Pulmonary artery endothelial cell (primary cell): ENCODE measurements at regions not wholly inside any gene's neighbourhood (a gene's known extent, or its start where the extent isn't known, plus 50 kb on each side); places are given as distances from the start of the nearest gene placed in this dataset.
"Not testable (repeated sequence)": the region's sequence is repeated elsewhere in the genome, so short reads cannot be mapped to it uniquely, and the experiment has no call there.

Experiments
- DNase-seq: peaks from one replicate; pipeline ENCODE4 v3.0.0-alpha.2; 2011; ENCODE audit warnings: low read depth, low spot score

- not testable (repeated sequence) for DNase-seq
Measured at GRCh38 chr14:43326501-43327407, 1180.3 kb downstream of the FSCB start.

- no peak for DNase-seq
Measured at GRCh38 chr14:43316427-43316826, 1190.7 kb downstream of the FSCB start.

- DNase-seq = no peak
Measured at GRCh38 chr14:43313719-43314118, 1193.4 kb downstream of the FSCB start.

- no peak for DNase-seq
Measured at GRCh38 chr14:43308421-43309110, 1198.5 kb downstream of the FSCB start.

GRCh38 chr14:43307836-43308235, 1199.2 kb downstream of the FSCB start:
- DNase-seq = no peak

- DNase-seq = no peak
Measured at GRCh38 chr14:43306053-43306452, 1201.0 kb downstream of the FSCB start.

- no peak for DNase-seq
Measured at GRCh38 chr14:43297794-43298193, 1209.3 kb downstream of the FSCB start.

- not testable (repeated sequence) for DNase-seq
Measured at GRCh38 chr14:43296061-43296460, 1211.0 kb downstream of the FSCB start.

GRCh38 chr14:43285575-43285974, 1221.5 kb downstream of the FSCB start:
- no peak for DNase-seq

GRCh38 chr14:43260056-43260455, 1247.0 kb downstream of the FSCB start:
- DNase-seq = no peak

- DNase-seq = no peak
Measured at GRCh38 chr14:43258396-43258795, 1248.7 kb downstream of the FSCB start.

GRCh38 chr14:43256996-43257395, 1250.1 kb downstream of the FSCB start:
- DNase-seq = not testable (repeated sequence)

GRCh38 chr14:43252866-43253265, 1254.2 kb downstream of the FSCB start:
- no peak for DNase-seq

GRCh38 chr14:43249591-43249990, 1257.5 kb downstream of the FSCB start:
- no peak for DNase-seq

- no peak for DNase-seq
Measured at GRCh38 chr14:43249116-43249515, 1258.0 kb downstream of the FSCB start.

GRCh38 chr14:43247877-43248276, 1259.2 kb downstream of the FSCB start:
- no peak for DNase-seq

GRCh38 chr14:43244142-43244625, 1262.9 kb downstream of the FSCB start:
- no peak for DNase-seq

GRCh38 chr14:43243168-43243567, 1263.9 kb downstream of the FSCB start:
- DNase-seq = no peak

- DNase-seq = no peak
Measured at GRCh38 chr14:43232261-43232660, 1274.8 kb downstream of the FSCB start.

GRCh38 chr14:43215524-43215923, 1291.6 kb downstream of the FSCB start:
- no peak for DNase-seq

- no peak for DNase-seq
Measured at GRCh38 chr14:43207189-43207588, 1299.9 kb downstream of the FSCB start.

- DNase-seq = no peak
Measured at GRCh38 chr14:43204816-43205215, 1302.3 kb downstream of the FSCB start.

GRCh38 chr14:43200519-43200918, 1306.6 kb downstream of the FSCB start:
- DNase-seq = no peak
